ENCODE measurements at regions not wholly inside any gene's neighbourhood (a gene's known extent, or its start where the extent isn't known, plus 50 kb on each side); places are given as distances from the start of the nearest gene placed in this dataset.

GRCh38 chr7:21364801-21365271, 63.0 kb upstream of the SP4 start:
- no peak for DNase-seq
- H3K9me3 Mint-ChIP-seq, result no peaks in the 10 kb centered on the region
- no peaks in the 10 kb centered on the region for H3K4me1 Mint-ChIP-seq
- no peak overlapping the region for H3K4me3 Mint-ChIP-seq
- no peaks in the 10 kb centered on the region for H3K36me3 Mint-ChIP-seq (ENCODE audit: low read depth)
- no peak for TF ChIP-seq CTCF (IDR thresholded peaks at IDR 0.05)
- no peak overlapping the region for H3K27ac Mint-ChIP-seq
- H3K27me3 Mint-ChIP-seq (ENCODE audit: low read depth, poor library complexity), result peaks cover 8% of the 10 kb centered on the region

- Mint-ChIP-seq H3K36me3 (ENCODE audit: low read depth) (no peaks in the 10 kb centered on the region), H3K4me1 (no peaks in the 10 kb centered on the region), H3K4me3 (no peak overlapping the region), H3K27ac (no peak overlapping the region), H3K27me3 (ENCODE audit: low read depth, poor library complexity) (peaks cover 8% of the 10 kb centered on the region), H3K9me3 (no peaks in the 10 kb centered on the region)
- no peak for DNase-seq
- TF ChIP-seq CTCF (IDR thresholded peaks at IDR 0.05), result no peak
Observed at GRCh38 chr7:21365866-21366624, 61.8 kb upstream of the SP4 start.

GRCh38 chr7:21367081-21367480, 60.8 kb upstream of the SP4 start:
- Mint-ChIP-seq H3K27me3 (ENCODE audit: low read depth, poor library complexity) (peaks cover 8% of the 10 kb centered on the region), H3K27ac (no peak overlapping the region), H3K9me3 (no peaks in the 10 kb centered on the region), H3K36me3 (ENCODE audit: low read depth) (no peaks in the 10 kb centered on the region), H3K4me3 (no peak overlapping the region), H3K4me1 (no peaks in the 10 kb centered on the region)
- TF ChIP-seq CTCF (IDR thresholded peaks at IDR 0.05), result no peak
- DNase-seq, result no peak

GRCh38 chr7:21367537-21367936, 60.3 kb upstream of the SP4 start:
- TF ChIP-seq CTCF (IDR thresholded peaks at IDR 0.05), result no peak
- no peaks in the 10 kb centered on the region for H3K9me3 Mint-ChIP-seq
- no peak for DNase-seq
- peaks cover 8% of the 10 kb centered on the region for H3K27me3 Mint-ChIP-seq (ENCODE audit: low read depth, poor library complexity)
- H3K27ac Mint-ChIP-seq, result no peak overlapping the region
- H3K4me1 Mint-ChIP-seq, result no peaks in the 10 kb centered on the region
- no peak overlapping the region for H3K4me3 Mint-ChIP-seq
- no peaks in the 10 kb centered on the region for H3K36me3 Mint-ChIP-seq (ENCODE audit: low read depth)

- peaks cover 4% of the 10 kb centered on the region for H3K36me3 Mint-ChIP-seq (ENCODE audit: low read depth)
- TF ChIP-seq CTCF (IDR thresholded peaks at IDR 0.05), result no peak
Observed at GRCh38 chr7:21368317-21368716, 59.6 kb upstream of the SP4 start.

More at GRCh38 chr7:21368317-21368716, 59.6 kb upstream of the SP4 start:
- DNase-seq, result no peak
- Mint-ChIP-seq H3K4me3 (no peak overlapping the region), H3K9me3 (peaks cover 6% of the 10 kb centered on the region), H3K27ac (no peak overlapping the region), H3K4me1 (no peaks in the 10 kb centered on the region), H3K27me3 (ENCODE audit: low read depth, poor library complexity) (peaks cover 8% of the 10 kb centered on the region)
